LNCAP (cell line): ENCODE measurements at regions not wholly inside any gene's neighbourhood (a gene's known extent, or its start where the extent isn't known, plus 50 kb on each side); places are given as distances from the start of the nearest gene placed in this dataset.

Experiments
- CTCF ChIP-seq: fragments of 450-650 bp; IDR thresholded peaks from 2 replicates; pipeline ENCODE4 v1.5.1; 2017; ENCODE audit warnings: mild to moderate bottlenecking

- no peak for TF ChIP-seq CTCF
These were observed 352.2 kb downstream of the SPRY1 start for GRCh38 chr4:123748806-123749205.

GRCh38 chr4:123749383-123749782 lies 352.8 kb downstream of the SPRY1 start:
- TF ChIP-seq CTCF = no peak

GRCh38 chr4:123750044-123750443 lies 353.4 kb downstream of the SPRY1 start:
- no peak for TF ChIP-seq CTCF

GRCh38 chr4:123755655-123756054 lies 359.1 kb downstream of the SPRY1 start:
- no peak for TF ChIP-seq CTCF

GRCh38 chr4:123767806-123768205 lies 371.2 kb downstream of the SPRY1 start:
- TF ChIP-seq CTCF = no peak

GRCh38 chr4:123770884-123771283 lies 374.3 kb downstream of the SPRY1 start:
- no peak for TF ChIP-seq CTCF

- no peak for TF ChIP-seq CTCF
These were observed 379.7 kb downstream of the SPRY1 start for GRCh38 chr4:123776267-123776666.

- TF ChIP-seq CTCF = no peak
These were observed 380.8 kb downstream of the SPRY1 start for GRCh38 chr4:123777373-123777772.
